GM12872 (cell line): ENCODE measurements at regions not wholly inside any gene's neighbourhood (a gene's known extent, or its start where the extent isn't known, plus 50 kb on each side); places are given as distances from the start of the nearest gene placed in this dataset.

Source experiments
- TF ChIP-seq, protein P1 (sequence below): IDR thresholded peaks from 3 replicates; pipeline ENCODE4 v1.5.1; 2011; ENCODE audit warnings: low read depth, mild to moderate bottlenecking, low read length, moderate library complexity; ENCODE audit not compliant: insufficient read depth

DNA sequence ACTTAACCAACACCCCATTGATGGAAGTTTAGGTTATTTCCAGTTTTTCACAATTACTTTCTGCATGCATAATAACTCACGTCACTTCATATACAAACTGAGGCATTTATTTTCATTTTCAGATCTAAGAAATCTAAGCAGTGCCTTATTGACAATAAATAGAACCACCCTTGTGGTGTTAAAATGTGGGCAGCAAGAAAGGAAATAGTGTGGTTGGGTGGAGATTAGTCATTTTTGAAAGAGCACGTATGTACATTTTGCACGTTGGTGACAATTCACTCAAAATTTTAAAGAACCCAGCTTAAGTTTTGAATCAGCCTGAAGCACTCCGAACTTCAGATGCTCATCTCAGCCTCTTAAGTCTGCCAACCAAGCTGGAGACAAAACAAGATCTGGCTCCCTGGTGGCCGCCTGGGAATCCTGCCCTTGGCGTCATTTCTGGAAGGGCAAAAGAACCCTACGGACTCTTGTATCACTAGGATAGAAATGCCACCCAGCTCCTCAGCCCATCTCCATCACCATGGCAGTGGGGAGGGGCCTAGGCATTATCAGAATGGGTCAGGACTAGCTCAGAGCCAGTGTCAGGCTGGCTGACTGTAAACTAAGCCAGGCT lies 89.5 kb upstream of the BCL2L14 start:
- TF ChIP-seq, protein P1, sequence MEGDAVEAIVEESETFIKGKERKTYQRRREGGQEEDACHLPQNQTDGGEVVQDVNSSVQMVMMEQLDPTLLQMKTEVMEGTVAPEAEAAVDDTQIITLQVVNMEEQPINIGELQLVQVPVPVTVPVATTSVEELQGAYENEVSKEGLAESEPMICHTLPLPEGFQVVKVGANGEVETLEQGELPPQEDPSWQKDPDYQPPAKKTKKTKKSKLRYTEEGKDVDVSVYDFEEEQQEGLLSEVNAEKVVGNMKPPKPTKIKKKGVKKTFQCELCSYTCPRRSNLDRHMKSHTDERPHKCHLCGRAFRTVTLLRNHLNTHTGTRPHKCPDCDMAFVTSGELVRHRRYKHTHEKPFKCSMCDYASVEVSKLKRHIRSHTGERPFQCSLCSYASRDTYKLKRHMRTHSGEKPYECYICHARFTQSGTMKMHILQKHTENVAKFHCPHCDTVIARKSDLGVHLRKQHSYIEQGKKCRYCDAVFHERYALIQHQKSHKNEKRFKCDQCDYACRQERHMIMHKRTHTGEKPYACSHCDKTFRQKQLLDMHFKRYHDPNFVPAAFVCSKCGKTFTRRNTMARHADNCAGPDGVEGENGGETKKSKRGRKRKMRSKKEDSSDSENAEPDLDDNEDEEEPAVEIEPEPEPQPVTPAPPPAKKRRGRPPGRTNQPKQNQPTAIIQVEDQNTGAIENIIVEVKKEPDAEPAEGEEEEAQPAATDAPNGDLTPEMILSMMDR = no peak

- TF ChIP-seq, protein P1 = no peak
Measured at GRCh38 chr12:11984417-11984816, 86.3 kb upstream of the BCL2L14 start.

DNA sequence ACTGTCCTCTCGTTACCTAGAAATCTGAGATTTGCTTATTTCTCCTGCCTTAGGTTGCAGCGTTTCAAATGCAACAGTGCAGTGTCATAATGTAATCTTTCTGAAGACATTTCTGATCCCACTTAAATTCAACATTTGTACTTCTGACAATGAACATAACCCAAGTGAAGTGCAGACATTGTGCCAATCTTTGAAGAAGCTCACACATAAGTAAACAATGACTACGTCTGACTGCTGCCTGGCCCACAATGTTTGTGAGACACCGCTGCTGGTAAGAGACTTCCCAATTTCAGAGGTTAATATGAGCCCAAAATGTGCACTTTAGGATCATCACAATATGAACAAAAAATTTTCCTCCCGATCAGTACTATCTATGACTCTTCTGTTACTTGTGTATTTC lies 84.6 kb upstream of the BCL2L14 start:
- TF ChIP-seq, protein P1 = no peak

DNA sequence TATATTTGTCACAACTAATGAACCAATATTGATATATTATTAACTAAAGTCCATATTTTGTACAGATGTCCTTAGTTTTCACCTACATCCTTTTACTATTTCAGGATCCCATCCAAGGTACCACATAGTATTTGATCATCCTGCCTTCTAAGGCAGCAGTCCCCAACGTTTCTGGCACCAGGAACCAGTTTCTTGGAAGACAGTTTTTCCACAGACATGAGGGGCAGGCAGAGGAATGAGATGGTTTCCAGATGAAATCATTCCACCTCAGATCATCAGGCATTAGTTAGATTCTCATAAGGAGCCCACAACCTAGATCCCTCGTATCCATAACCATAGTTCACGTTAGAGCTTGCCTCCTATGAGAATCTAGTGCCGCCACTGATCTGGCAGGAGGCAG lies 82.8 kb upstream of the BCL2L14 start:
- TF ChIP-seq, protein P1 = no peak

GRCh38 chr12:11991604-11992003 lies 79.1 kb upstream of the BCL2L14 start:
- TF ChIP-seq, protein P1 = no peak

DNA sequence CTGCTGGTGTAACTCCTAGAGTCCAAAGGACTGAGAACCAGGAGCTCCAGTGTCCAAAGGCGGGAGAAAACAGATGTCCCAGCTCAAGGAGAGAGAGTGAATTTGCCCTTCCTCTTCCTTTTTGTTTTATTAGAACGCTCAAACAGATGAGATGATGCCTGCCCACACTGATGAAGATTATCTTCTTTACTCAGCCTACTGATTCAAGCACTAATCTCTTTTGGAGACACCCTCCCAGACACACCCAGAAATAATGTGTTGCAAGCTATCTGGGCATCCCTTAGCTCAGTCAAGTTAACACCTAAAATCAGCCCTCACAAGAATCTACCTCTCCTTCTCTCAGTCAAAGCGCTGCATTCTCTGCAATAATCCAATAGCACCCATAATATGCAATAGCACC lies 78.2 kb upstream of the BCL2L14 start:
- TF ChIP-seq, protein P1 = no peak

GRCh38 chr12:11998944-11999315 lies 71.8 kb upstream of the BCL2L14 start:
- TF ChIP-seq, protein P1 = no peak
